ENCODE measurements at regions not wholly inside any gene's neighbourhood (a gene's known extent, or its start where the extent isn't known, plus 50 kb on each side); places are given as distances from the start of the nearest gene placed in this dataset.
"Not testable (repeated sequence)": the region's sequence is repeated elsewhere in the genome, so short reads cannot be mapped to it uniquely, and the experiment has no call there.

DNA sequence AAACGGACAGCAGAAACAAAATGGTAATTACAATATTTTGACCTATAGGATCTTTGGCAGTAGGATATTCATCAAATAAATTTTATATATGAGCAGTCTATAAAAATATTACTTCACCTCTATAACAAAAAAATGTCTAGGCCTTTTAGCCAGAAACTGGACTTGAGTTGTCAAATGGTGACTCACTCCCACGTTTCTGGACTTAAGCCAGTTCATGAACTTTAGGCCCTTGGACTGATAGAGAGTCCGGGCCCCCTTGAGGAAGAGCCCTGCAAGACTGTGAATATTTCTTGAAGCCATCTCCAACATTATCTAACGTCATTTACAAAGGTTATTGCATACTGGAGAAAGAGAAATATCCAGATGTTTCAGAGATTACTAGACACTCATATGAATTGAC is 106.8 kb upstream of the FAM47A start (continued):
- TF ChIP-seq, protein P1, sequence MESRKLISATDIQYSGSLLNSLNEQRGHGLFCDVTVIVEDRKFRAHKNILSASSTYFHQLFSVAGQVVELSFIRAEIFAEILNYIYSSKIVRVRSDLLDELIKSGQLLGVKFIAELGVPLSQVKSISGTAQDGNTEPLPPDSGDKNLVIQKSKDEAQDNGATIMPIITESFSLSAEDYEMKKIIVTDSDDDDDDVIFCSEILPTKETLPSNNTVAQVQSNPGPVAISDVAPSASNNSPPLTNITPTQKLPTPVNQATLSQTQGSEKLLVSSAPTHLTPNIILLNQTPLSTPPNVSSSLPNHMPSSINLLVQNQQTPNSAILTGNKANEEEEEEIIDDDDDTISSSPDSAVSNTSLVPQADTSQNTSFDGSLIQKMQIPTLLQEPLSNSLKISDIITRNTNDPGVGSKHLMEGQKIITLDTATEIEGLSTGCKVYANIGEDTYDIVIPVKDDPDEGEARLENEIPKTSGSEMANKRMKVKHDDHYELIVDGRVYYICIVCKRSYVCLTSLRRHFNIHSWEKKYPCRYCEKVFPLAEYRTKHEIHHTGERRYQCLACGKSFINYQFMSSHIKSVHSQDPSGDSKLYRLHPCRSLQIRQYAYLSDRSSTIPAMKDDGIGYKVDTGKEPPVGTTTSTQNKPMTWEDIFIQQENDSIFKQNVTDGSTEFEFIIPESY (IDR thresholded peaks at IDR 0.05; ENCODE audit: extremely low read depth, insufficient replicate concordance, low read length): no peak
- no peak for TF ChIP-seq ZNF274 (IDR thresholded peaks at IDR 0.05; ENCODE audit: low read depth, low read length)
- no peak for TF ChIP-seq SP1 (IDR thresholded peaks at IDR 0.05; ENCODE audit: low read depth)
- TF ChIP-seq EGR1 (IDR thresholded peaks at IDR 0.05; ENCODE audit: low read depth): no peak
- no peak for TF ChIP-seq JUND (IDR thresholded peaks at IDR 0.05)
- TF ChIP-seq YY1 (IDR thresholded peaks at IDR 0.05; ENCODE audit: extremely low read depth, insufficient replicate concordance, low read depth, low read length): no peak
- TF ChIP-seq, protein P2, sequence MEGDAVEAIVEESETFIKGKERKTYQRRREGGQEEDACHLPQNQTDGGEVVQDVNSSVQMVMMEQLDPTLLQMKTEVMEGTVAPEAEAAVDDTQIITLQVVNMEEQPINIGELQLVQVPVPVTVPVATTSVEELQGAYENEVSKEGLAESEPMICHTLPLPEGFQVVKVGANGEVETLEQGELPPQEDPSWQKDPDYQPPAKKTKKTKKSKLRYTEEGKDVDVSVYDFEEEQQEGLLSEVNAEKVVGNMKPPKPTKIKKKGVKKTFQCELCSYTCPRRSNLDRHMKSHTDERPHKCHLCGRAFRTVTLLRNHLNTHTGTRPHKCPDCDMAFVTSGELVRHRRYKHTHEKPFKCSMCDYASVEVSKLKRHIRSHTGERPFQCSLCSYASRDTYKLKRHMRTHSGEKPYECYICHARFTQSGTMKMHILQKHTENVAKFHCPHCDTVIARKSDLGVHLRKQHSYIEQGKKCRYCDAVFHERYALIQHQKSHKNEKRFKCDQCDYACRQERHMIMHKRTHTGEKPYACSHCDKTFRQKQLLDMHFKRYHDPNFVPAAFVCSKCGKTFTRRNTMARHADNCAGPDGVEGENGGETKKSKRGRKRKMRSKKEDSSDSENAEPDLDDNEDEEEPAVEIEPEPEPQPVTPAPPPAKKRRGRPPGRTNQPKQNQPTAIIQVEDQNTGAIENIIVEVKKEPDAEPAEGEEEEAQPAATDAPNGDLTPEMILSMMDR (IDR thresholded peaks at IDR 0.05 in 2 of 3, conservative IDR thresholded peaks at IDR 0.05 in 1 of 3; ENCODE audit: borderline replicate concordance in 1 of 3, insufficient read depth in 1 of 3, low read depth in 2 of 3, low read length in 2 of 3): no peak
- TF ChIP-seq, protein P3, sequence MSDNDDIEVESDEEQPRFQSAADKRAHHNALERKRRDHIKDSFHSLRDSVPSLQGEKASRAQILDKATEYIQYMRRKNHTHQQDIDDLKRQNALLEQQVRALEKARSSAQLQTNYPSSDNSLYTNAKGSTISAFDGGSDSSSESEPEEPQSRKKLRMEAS (IDR thresholded peaks at IDR 0.05): no peak
- TF ChIP-seq POLR2AphosphoS5 (IDR thresholded peaks at IDR 0.05; ENCODE audit: low read depth, low read length): no peak

DNA sequence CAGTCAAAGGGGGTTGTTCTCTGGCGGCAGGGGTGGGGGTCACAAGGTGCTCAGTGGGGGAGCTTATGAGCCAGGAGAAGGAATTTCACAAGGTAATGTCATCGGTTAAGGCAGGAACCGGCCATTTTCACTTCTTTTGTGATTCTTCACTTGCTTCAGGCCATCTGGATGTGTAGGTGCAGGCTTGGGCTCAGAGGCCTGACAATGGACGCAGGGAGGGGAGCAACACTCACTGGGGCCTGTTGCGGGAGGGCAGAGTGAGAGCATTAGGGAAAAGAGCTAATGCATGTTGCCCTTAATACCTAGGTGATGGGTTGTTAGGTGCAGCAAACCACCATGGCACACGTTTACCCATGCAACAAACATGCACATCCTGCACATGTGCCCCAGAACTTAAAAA is 98.0 kb upstream of the FAM47A start:
- ATAC-seq; H4K20me1 ChIP-seq (ENCODE audit: insufficient read depth); H3K27ac ChIP-seq (ENCODE audit: low read depth, low read length); H3K9ac ChIP-seq (ENCODE audit: low read length); H3K4me1 ChIP-seq (ENCODE audit: control insufficient read depth in 1 of 2, insufficient read depth in 2 of 2, low read length in 2 of 2); intact Hi-C loops (cut with micrococcal nuclease); CTCF ChIA-PET; BruUV-seq (replicated peaks); H3K9me3 ChIP-seq (ENCODE audit: control insufficient read depth in 1 of 2, insufficient read depth in 1 of 2, low read depth in 1 of 2, low read length in 2 of 2); H3K9me2 ChIP-seq (ENCODE audit: insufficient read depth); H3K27me3 ChIP-seq (ENCODE audit: insufficient read depth, low read length); H3K36me3 ChIP-seq (ENCODE audit: control insufficient read depth in 1 of 2, insufficient read depth in 2 of 2, low read length in 2 of 2); POLR2A ChIA-PET; RAD21 ChIA-PET (ENCODE audit: low non-redundant PET in 1 of 2, low total read pairs in 2 of 2, uncharacterized antibody in 2 of 2, unreplicated experiment in 2 of 2); DNase-seq (ENCODE audit: low read depth, low spot score); H3K4me2 ChIP-seq (ENCODE audit: low read length); H2AFZ ChIP-seq (ENCODE audit: low read depth, low read length, poor library complexity, severe bottlenecking); H3K4me3 ChIP-seq (replicated peaks in 1 of 2; ENCODE audit: low read depth in 1 of 2, low read length in 2 of 2); H3K79me2 ChIP-seq (ENCODE audit: insufficient read depth, low read length): not testable (repeated sequence)

Data from HCT116 (cell line).